HL-60 (cell line): ENCODE measurements at regions not wholly inside any gene's neighbourhood (a gene's known extent, or its start where the extent isn't known, plus 50 kb on each side); places are given as distances from the start of the nearest gene placed in this dataset.

ENCODE experiments used
- CTCF ChIP-seq: IDR thresholded peaks from one replicate; pipeline ENCODE4 v1.5.1; 2011; ENCODE audit warnings: low read length, control low read depth, inconsistent platforms; ENCODE audit not compliant: insufficient read depth
- GABPA ChIP-seq: IDR thresholded peaks from 2 replicates; pipeline ENCODE4 v1.6.1; 2012; ENCODE audit warnings: low read depth
- POLR2AphosphoS5 ChIP-seq: IDR thresholded peaks from 2 replicates; pipeline ENCODE4 v1.6.1; 2012; ENCODE audit warnings: low read depth
- REST ChIP-seq: IDR thresholded peaks from 2 replicates; pipeline ENCODE4 v1.6.1; 2012; ENCODE audit warnings: low read depth; ENCODE audit not compliant: insufficient replicate concordance
- SPI1 ChIP-seq: IDR thresholded peaks from 2 replicates; pipeline ENCODE4 v1.6.1; 2012; ENCODE audit warnings: low read depth, mild to moderate bottlenecking, borderline replicate concordance

GRCh38 chr4:25486171-25486570, 109.1 kb downstream of the ANAPC4 start:
- no peak for TF ChIP-seq CTCF
- TF ChIP-seq REST, result no peak
- TF ChIP-seq SPI1, result no peak
- TF ChIP-seq POLR2AphosphoS5, result no peak
- no peak for TF ChIP-seq GABPA
